ENCODE measurements at regions not wholly inside any gene's neighbourhood (a gene's known extent, or its start where the extent isn't known, plus 50 kb on each side); places are given as distances from the start of the nearest gene placed in this dataset.
"Not testable (repeated sequence)": the region's sequence is repeated elsewhere in the genome, so short reads cannot be mapped to it uniquely, and the experiment has no call there.

- no peak for DNase-seq (ENCODE audit: low spot score)
Measured at GRCh38 chr2:76170856-76171255, 460.1 kb upstream of the GCFC2 start.

- no peak for DNase-seq (ENCODE audit: low spot score)
Measured at GRCh38 chr2:76170009-76170384, 459.3 kb upstream of the GCFC2 start.

GRCh38 chr2:76169276-76170008, 458.7 kb upstream of the GCFC2 start:
- DNase-seq (ENCODE audit: low spot score): no peak

- DNase-seq (ENCODE audit: low spot score): no peak
Measured at GRCh38 chr2:76163860-76164259, 453.1 kb upstream of the GCFC2 start.

- DNase-seq (ENCODE audit: low spot score): no peak
Measured at GRCh38 chr2:76160670-76161069, 450.0 kb upstream of the GCFC2 start.

- no peak for DNase-seq (ENCODE audit: low spot score)
Measured at GRCh38 chr2:76159042-76159648, 448.4 kb upstream of the GCFC2 start.

- no peak for DNase-seq (ENCODE audit: low spot score)
Measured at GRCh38 chr2:76157531-76157930, 446.8 kb upstream of the GCFC2 start.

GRCh38 chr2:76154981-76155380, 444.3 kb upstream of the GCFC2 start:
- DNase-seq (ENCODE audit: low spot score): no peak

GRCh38 chr2:76149846-76150245, 439.1 kb upstream of the GCFC2 start:
- DNase-seq (ENCODE audit: low spot score): no peak

- not testable (repeated sequence) for DNase-seq (ENCODE audit: low spot score)
Measured at GRCh38 chr2:76139303-76139702, 428.6 kb upstream of the GCFC2 start.

- peak; percentile 36 for DNase-seq (ENCODE audit: low spot score)
Measured at GRCh38 chr2:76128622-76129021, 417.9 kb upstream of the GCFC2 start.

- DNase-seq (ENCODE audit: low spot score): no peak
Measured at GRCh38 chr2:76120176-76120575, 409.5 kb upstream of the GCFC2 start.

- DNase-seq (ENCODE audit: low spot score): no peak
Measured at GRCh38 chr2:76089683-76090082, 379.0 kb upstream of the GCFC2 start.

GRCh38 chr2:76083248-76083647, 372.5 kb upstream of the GCFC2 start:
- DNase-seq (ENCODE audit: low spot score): no peak

- DNase-seq (ENCODE audit: low spot score): no peak
Measured at GRCh38 chr2:76082509-76082908, 371.8 kb upstream of the GCFC2 start.

GRCh38 chr2:76080154-76080553, 369.4 kb upstream of the GCFC2 start:
- DNase-seq (ENCODE audit: low spot score): no peak

- DNase-seq (ENCODE audit: low spot score): no peak
Measured at GRCh38 chr2:76075126-76075525, 364.4 kb upstream of the GCFC2 start.

GRCh38 chr2:76073992-76074604, 363.4 kb upstream of the GCFC2 start:
- DNase-seq (ENCODE audit: low spot score): no peak

GRCh38 chr2:76050196-76050595, 339.5 kb upstream of the GCFC2 start:
- DNase-seq (ENCODE audit: low spot score): no peak

- DNase-seq (ENCODE audit: low spot score): no peak
Measured at GRCh38 chr2:76044701-76045100, 334.0 kb upstream of the GCFC2 start.

GRCh38 chr2:76039505-76039904, 328.8 kb upstream of the GCFC2 start:
- no peak for DNase-seq (ENCODE audit: low spot score)

GRCh38 chr2:76027761-76028160, 317.0 kb upstream of the GCFC2 start:
- DNase-seq (ENCODE audit: low spot score): no peak

- DNase-seq (ENCODE audit: low spot score): no peak
Measured at GRCh38 chr2:76019128-76019527, 308.4 kb upstream of the GCFC2 start.
